ENCODE measurements at regions not wholly inside any gene's neighbourhood (a gene's known extent, or its start where the extent isn't known, plus 50 kb on each side); places are given as distances from the start of the nearest gene placed in this dataset.
A peak's percentile ranks its signal among the peaks of the same experiment; 100 is the strongest.

DNA sequence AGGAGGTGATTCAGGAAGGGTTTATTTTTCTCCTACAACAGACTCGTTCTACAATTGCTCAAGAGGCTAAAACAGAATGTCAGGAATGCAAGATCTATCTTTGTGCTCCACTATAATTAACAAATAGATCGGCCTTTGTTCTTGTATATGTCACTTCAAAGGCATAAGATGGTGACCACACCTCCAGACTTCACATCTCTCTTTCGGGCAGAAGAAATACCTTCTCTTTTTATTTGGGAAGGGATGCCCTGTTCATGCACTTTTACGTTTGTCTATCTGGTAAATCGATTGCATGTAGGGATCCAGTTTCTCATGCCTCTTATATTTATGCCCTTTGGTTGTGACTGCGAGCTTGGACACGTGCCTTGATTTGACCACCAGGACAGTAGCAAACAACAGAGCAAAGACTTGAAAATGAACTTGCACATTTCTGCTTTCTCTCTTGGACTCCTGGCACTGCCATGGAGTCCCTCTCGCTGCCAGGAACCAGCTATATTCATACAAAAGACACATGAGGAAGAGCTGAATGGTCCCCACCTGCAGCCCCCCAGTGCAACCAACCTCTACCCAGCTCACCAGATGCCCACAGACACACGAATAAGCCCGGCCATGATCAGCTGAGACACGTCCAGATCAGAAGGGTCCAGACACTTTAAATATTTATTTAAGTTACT lies 219.8 kb upstream of the STXBP5 start (continued):
- TF ChIP-seq, protein P1, sequence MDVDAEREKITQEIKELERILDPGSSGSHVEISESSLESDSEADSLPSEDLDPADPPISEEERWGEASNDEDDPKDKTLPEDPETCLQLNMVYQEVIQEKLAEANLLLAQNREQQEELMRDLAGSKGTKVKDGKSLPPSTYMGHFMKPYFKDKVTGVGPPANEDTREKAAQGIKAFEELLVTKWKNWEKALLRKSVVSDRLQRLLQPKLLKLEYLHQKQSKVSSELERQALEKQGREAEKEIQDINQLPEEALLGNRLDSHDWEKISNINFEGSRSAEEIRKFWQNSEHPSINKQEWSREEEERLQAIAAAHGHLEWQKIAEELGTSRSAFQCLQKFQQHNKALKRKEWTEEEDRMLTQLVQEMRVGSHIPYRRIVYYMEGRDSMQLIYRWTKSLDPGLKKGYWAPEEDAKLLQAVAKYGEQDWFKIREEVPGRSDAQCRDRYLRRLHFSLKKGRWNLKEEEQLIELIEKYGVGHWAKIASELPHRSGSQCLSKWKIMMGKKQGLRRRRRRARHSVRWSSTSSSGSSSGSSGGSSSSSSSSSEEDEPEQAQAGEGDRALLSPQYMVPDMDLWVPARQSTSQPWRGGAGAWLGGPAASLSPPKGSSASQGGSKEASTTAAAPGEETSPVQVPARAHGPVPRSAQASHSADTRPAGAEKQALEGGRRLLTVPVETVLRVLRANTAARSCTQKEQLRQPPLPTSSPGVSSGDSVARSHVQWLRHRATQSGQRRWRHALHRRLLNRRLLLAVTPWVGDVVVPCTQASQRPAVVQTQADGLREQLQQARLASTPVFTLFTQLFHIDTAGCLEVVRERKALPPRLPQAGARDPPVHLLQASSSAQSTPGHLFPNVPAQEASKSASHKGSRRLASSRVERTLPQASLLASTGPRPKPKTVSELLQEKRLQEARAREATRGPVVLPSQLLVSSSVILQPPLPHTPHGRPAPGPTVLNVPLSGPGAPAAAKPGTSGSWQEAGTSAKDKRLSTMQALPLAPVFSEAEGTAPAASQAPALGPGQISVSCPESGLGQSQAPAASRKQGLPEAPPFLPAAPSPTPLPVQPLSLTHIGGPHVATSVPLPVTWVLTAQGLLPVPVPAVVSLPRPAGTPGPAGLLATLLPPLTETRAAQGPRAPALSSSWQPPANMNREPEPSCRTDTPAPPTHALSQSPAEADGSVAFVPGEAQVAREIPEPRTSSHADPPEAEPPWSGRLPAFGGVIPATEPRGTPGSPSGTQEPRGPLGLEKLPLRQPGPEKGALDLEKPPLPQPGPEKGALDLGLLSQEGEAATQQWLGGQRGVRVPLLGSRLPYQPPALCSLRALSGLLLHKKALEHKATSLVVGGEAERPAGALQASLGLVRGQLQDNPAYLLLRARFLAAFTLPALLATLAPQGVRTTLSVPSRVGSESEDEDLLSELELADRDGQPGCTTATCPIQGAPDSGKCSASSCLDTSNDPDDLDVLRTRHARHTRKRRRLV (CRISPR knock-in tag; IDR thresholded peaks at IDR 0.05): no peak
- no peak for TF ChIP-seq ZNF10 (CRISPR knock-in tag; IDR thresholded peaks at IDR 0.05; ENCODE audit: borderline replicate concordance, low read depth)
- no peak for TF ChIP-seq POGK (CRISPR knock-in tag; conservative IDR thresholded peaks at IDR 0.05)
- no peak for TF ChIP-seq ZNF660 (CRISPR knock-in tag; IDR thresholded peaks at IDR 0.05; ENCODE audit: borderline replicate concordance, low read depth)
- no peak; the same call in 1 of the 2 replicates for TF ChIP-seq ZNF256 (CRISPR knock-in tag; conservative IDR thresholded peaks at IDR 0.05)
- no peak; the same call in 1 of the 2 replicates for TF ChIP-seq MYC (CRISPR knock-in tag; IDR thresholded peaks at IDR 0.05; ENCODE audit: borderline replicate concordance)
- no peak for TF ChIP-seq POLR2AphosphoS2 (IDR thresholded peaks at IDR 0.05; ENCODE audit: low read depth, low read length)
- TF ChIP-seq IKZF4 (CRISPR knock-in tag; IDR thresholded peaks at IDR 0.05; ENCODE audit: borderline replicate concordance, low read depth, not compliant biosample characterization): no peak
- TF ChIP-seq, protein P2, sequence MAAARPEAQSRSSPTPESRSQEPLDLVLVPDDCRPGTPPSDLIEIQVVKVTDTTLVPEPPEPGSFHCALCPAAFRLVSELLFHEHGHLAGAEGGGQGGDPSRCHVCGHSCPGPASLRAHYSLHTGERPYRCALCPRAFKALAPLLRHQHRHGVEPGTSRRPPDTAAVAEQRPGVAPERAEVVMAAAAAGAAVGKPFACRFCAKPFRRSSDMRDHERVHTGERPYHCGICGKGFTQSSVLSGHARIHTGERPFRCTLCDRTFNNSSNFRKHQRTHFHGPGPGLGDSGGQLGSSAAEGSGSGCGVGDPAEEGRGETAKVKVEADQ (CRISPR knock-in tag; IDR thresholded peaks at IDR 0.05; ENCODE audit: borderline replicate concordance): 0 out of 2 replicates have a peak, but pooled peaks have one; percentile 42
- 0 out of 2 replicates have a peak, but pooled peaks have one; percentile 44 for TF ChIP-seq ZBTB8A (CRISPR knock-in tag; IDR thresholded peaks at IDR 0.05; ENCODE audit: borderline replicate concordance, low read depth)
- TF ChIP-seq, protein P3, sequence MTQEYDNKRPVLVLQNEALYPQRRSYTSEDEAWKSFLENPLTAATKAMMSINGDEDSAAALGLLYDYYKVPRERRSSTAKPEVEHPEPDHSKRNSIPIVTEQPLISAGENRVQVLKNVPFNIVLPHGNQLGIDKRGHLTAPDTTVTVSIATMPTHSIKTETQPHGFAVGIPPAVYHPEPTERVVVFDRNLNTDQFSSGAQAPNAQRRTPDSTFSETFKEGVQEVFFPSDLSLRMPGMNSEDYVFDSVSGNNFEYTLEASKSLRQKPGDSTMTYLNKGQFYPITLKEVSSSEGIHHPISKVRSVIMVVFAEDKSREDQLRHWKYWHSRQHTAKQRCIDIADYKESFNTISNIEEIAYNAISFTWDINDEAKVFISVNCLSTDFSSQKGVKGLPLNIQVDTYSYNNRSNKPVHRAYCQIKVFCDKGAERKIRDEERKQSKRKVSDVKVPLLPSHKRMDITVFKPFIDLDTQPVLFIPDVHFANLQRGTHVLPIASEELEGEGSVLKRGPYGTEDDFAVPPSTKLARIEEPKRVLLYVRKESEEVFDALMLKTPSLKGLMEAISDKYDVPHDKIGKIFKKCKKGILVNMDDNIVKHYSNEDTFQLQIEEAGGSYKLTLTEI (CRISPR knock-in tag; conservative IDR thresholded peaks at IDR 0.05): no peak
- no peak for TF ChIP-seq ZNF816 (CRISPR knock-in tag; IDR thresholded peaks at IDR 0.05; ENCODE audit: borderline replicate concordance)
- peak; percentile 49; the same call in 1 of the 2 replicates for TF ChIP-seq FOXA3 (CRISPR knock-in tag; IDR thresholded peaks at IDR 0.05)
- TF ChIP-seq ZMYM2 (CRISPR knock-in tag; IDR thresholded peaks at IDR 0.05): no peak
- TF ChIP-seq ZBTB42 (CRISPR knock-in tag; IDR thresholded peaks at IDR 0.05): no peak
- TF ChIP-seq ZNF530 (CRISPR knock-in tag; IDR thresholded peaks at IDR 0.05; ENCODE audit: low read depth): no peak
- no peak for TF ChIP-seq RAD21 (CRISPR knock-in tag; IDR thresholded peaks at IDR 0.05)
- TF ChIP-seq KLF13 (CRISPR knock-in tag; IDR thresholded peaks at IDR 0.05): no peak
- TF ChIP-seq SOX13 (IDR thresholded peaks at IDR 0.05): peak; percentile 89
- peak in 1 of 2 experiments; percentile 98; a peak in 2 of 4 replicates for TF ChIP-seq SOX13 (CRISPR knock-in tag; conservative IDR thresholded peaks at IDR 0.05 in 1 of 2, IDR thresholded peaks at IDR 0.05 in 1 of 2)
